ENCODE measurements at regions not wholly inside any gene's neighbourhood (a gene's known extent, or its start where the extent isn't known, plus 50 kb on each side); places are given as distances from the start of the nearest gene placed in this dataset.

- no peak for TF ChIP-seq REST (IDR thresholded peaks at IDR 0.05; ENCODE audit: unreplicated experiment)
These were observed 699.2 kb downstream of the TUSC7 start (continued) for GRCh38 chr3:117408811-117409210.

GRCh38 chr3:117409256-117409655 is 699.7 kb downstream of the TUSC7 start:
- H2AFZ ChIP-seq: no peak overlapping the region
- H3K9me2 ChIP-seq (ENCODE audit: insufficient read depth): no peaks in the 10 kb centered on the region; the same call in 1 of the 2 replicates
- H3K4me3 Mint-ChIP-seq: no peak overlapping the region
- no peaks in the 10 kb centered on the region for H4K20me1 ChIP-seq (replicated peaks; ENCODE audit: insufficient read depth)
- H3K4me3 ChIP-seq: no peak overlapping the region
- no peak overlapping the region for H3K4me2 ChIP-seq
- no peaks in the 10 kb centered on the region for H3K36me3 ChIP-seq (ENCODE audit: insufficient read depth)
- DNase-seq (ENCODE audit: low spot score) (no peak), ATAC-seq (no peak)
- no peaks in the 10 kb centered on the region for H3F3A ChIP-seq (replicated peaks; ENCODE audit: low read depth)
- H3K4me1 ChIP-seq (ENCODE audit: insufficient read depth): peaks cover 27% of the 10 kb centered on the region
- peaks cover 3% of the 10 kb centered on the region for H3K27me3 Mint-ChIP-seq (ENCODE audit: insufficient read depth, low read depth, poor library complexity)
- H3K27ac Mint-ChIP-seq: no peak overlapping the region
- H3K27ac ChIP-seq (ENCODE audit: low read depth): no peak overlapping the region
- H3K36me3 Mint-ChIP-seq (ENCODE audit: low read depth): no peaks in the 10 kb centered on the region; the same call in 2 of the 3 replicates
- TF ChIP-seq CREB1 (CRISPR knock-in tag; IDR thresholded peaks at IDR 0.05; ENCODE audit: low read depth): no peak
- TF ChIP-seq ETS1 (IDR thresholded peaks at IDR 0.05): no peak
- TF ChIP-seq EZH2 (IDR thresholded peaks at IDR 0.05; ENCODE audit: low read depth, unreplicated experiment): no peak
- H3K4me1 Mint-ChIP-seq: peaks cover 34% of the 10 kb centered on the region
- no peaks in the 10 kb centered on the region for H3K27me3 ChIP-seq (ENCODE audit: insufficient read depth)
- H3K79me2 ChIP-seq (replicated peaks; ENCODE audit: insufficient read depth): no peaks in the 10 kb centered on the region
- no peaks in the 10 kb centered on the region; the same call in 2 of the 3 replicates for H3K9me3 Mint-ChIP-seq

- Histone ChIP-seq H3F3A (replicated peaks; ENCODE audit: low read depth) (no peaks in the 10 kb centered on the region), H3K36me3 (ENCODE audit: insufficient read depth) (no peaks in the 10 kb centered on the region), H3K9me2 (ENCODE audit: insufficient read depth) (no peaks in the 10 kb centered on the region; the same call in 1 of the 2 replicates), H3K4me3 (no peak overlapping the region), H3K4me2 (no peak overlapping the region), H3K27me3 (ENCODE audit: insufficient read depth) (no peaks in the 10 kb centered on the region), H4K20me1 (replicated peaks; ENCODE audit: insufficient read depth) (no peaks in the 10 kb centered on the region), H2AFZ (no peak overlapping the region), H3K27ac (ENCODE audit: low read depth) (no peak overlapping the region), H3K79me2 (replicated peaks; ENCODE audit: insufficient read depth) (no peaks in the 10 kb centered on the region), H3K4me1 (ENCODE audit: insufficient read depth) (peaks cover 20% of the 10 kb centered on the region)
- ATAC-seq (peak; percentile 65), DNase-seq (ENCODE audit: low spot score) (no peak)
- Mint-ChIP-seq H3K4me1 (peaks cover 30% of the 10 kb centered on the region), H3K9me3 (no peaks in the 10 kb centered on the region; the same call in 2 of the 3 replicates), H3K27me3 (ENCODE audit: insufficient read depth, low read depth, poor library complexity) (peaks cover 3% of the 10 kb centered on the region), H3K27ac (no peak overlapping the region), H3K4me3 (no peak overlapping the region), H3K36me3 (ENCODE audit: low read depth) (no peaks in the 10 kb centered on the region; the same call in 2 of the 3 replicates)
- TF ChIP-seq ZNF462 (CRISPR knock-in tag; IDR thresholded peaks at IDR 0.05): peak; percentile 77
- no peak for TF ChIP-seq ZNF114 (CRISPR knock-in tag; IDR thresholded peaks at IDR 0.05)
These were observed 700.3 kb downstream of the TUSC7 start for GRCh38 chr3:117409701-117410459.

Measured in GM23338 (cell line).